RWPE2 (cell line): ENCODE measurements at regions not wholly inside any gene's neighbourhood (a gene's known extent, or its start where the extent isn't known, plus 50 kb on each side); places are given as distances from the start of the nearest gene placed in this dataset.

Experiments used
- ATAC-seq: fragments of 200-7000 bp; cut with Tn5 transposase; 3 replicates; pipeline ENCODE4 v1.9.1; 2021; ENCODE audit warnings: low read depth
- DNase-seq: peaks from one replicate; pipeline ENCODE4 v3.0.0-alpha.2; 2020; ENCODE audit warnings: low spot score
- H3K27ac ChIP-seq: fragments of 450-650 bp; 2 replicates; pipeline ENCODE4 v1.5.1; 2017; ENCODE audit warnings: mild to moderate bottlenecking; ENCODE audit not compliant: poor library complexity, severe bottlenecking
- H3K27me3 ChIP-seq: fragments of 250-450 bp; sonication (Bioruptor Pico); 2 replicates; pipeline ENCODE4 v1.5.1; 2021; ENCODE audit warnings: mild to moderate bottlenecking, moderate library complexity; ENCODE audit not compliant: insufficient read depth, poor library complexity, severe bottlenecking
- H3K36me3 ChIP-seq: fragments of 250-450 bp; sonication (Bioruptor Pico); 2 replicates; pipeline ENCODE4 v1.5.1; 2020; ENCODE audit warnings: low read depth, mild to moderate bottlenecking, moderate library complexity
- H3K4me1 ChIP-seq: fragments of 250-450 bp; sonication (Bioruptor Pico); 2 replicates; pipeline ENCODE4 v1.5.1; 2021; ENCODE audit warnings: mild to moderate bottlenecking, moderate library complexity; ENCODE audit not compliant: insufficient read depth, poor library complexity, severe bottlenecking
- H3K4me3 ChIP-seq: fragments of 250-450 bp; sonication (Bioruptor Pico); 2 replicates; pipeline ENCODE4 v1.5.1; 2021; ENCODE audit warnings: mild to moderate bottlenecking, moderate library complexity; ENCODE audit not compliant: severe bottlenecking
- H3K9me3 ChIP-seq: fragments of 250-450 bp; sonication (Bioruptor Pico); 2 replicates; pipeline ENCODE4 v1.5.1; 2021; ENCODE audit warnings: mild to moderate bottlenecking, moderate library complexity; ENCODE audit not compliant: severe bottlenecking
- TF ChIP-seq, protein P1 (sequence below): fragments of 450-650 bp; IDR thresholded peaks from one replicate; pipeline ENCODE4 v1.5.1; 2017; ENCODE audit warnings: mild to moderate bottlenecking, moderate library complexity; ENCODE audit not compliant: poor library complexity, severe bottlenecking

DNA sequence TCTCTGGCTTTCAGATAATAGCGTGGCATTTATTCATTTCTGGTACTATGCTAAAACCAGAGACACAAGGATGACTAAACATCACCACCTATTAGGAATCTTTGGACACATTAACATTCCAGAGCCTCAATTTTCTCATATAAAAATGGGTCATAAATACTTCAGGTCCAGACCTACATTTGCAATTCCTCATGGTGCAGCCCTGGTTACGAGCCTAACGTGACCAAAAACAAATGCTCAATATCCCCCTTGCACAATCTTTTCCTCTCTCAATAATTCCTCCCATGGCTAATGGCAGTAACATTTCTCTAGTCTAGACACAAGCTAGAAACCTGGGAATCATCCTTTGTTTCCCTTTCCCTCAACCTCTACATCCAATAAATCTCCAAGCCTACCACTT is 112.8 kb upstream of the NABP1 start:
- Histone ChIP-seq H3K36me3 (no peaks in the 10 kb centered on the region), H3K4me3 (no peak overlapping the region), H3K27me3 (no peaks in the 10 kb centered on the region), H3K4me1 (no peaks in the 10 kb centered on the region), H3K9me3 (no peaks in the 10 kb centered on the region), H3K27ac (no peak overlapping the region)
- ATAC-seq (no peak), DNase-seq (no peak)
- TF ChIP-seq, protein P1, sequence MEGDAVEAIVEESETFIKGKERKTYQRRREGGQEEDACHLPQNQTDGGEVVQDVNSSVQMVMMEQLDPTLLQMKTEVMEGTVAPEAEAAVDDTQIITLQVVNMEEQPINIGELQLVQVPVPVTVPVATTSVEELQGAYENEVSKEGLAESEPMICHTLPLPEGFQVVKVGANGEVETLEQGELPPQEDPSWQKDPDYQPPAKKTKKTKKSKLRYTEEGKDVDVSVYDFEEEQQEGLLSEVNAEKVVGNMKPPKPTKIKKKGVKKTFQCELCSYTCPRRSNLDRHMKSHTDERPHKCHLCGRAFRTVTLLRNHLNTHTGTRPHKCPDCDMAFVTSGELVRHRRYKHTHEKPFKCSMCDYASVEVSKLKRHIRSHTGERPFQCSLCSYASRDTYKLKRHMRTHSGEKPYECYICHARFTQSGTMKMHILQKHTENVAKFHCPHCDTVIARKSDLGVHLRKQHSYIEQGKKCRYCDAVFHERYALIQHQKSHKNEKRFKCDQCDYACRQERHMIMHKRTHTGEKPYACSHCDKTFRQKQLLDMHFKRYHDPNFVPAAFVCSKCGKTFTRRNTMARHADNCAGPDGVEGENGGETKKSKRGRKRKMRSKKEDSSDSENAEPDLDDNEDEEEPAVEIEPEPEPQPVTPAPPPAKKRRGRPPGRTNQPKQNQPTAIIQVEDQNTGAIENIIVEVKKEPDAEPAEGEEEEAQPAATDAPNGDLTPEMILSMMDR = no peak

DNA sequence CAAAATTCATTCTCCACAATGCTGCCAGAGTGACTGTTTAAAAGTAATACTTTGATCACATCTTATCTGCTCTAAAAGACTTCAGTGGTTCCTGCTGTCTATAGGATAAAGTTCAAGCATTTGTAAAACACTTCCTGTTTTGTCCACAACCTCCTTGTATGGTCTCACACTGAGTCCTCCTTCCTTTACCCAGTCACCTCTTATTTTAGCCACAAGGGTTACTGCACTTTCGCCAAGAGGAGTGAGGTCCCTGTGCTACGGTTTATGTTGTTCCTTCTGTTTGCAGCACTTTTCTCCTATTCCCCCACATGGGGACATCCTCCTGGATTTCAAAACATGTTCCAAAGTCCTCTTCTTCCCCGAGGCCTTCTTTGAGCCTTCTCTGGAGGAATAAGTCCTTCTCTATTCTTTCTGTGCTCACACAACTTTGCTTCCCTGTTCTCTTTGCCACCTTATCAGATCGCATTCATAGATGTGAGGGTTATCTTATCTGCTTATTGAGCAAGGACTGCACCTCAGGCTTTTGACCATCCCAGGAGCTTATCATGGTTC is 112.2 kb upstream of the NABP1 start:
- no peaks in the 10 kb centered on the region for H3K36me3 ChIP-seq
- H3K9me3 ChIP-seq = no peaks in the 10 kb centered on the region
- DNase-seq = no peak
- TF ChIP-seq, protein P1 = no peak
- H3K27me3 ChIP-seq = no peaks in the 10 kb centered on the region
- no peak overlapping the region for H3K4me3 ChIP-seq
- H3K27ac ChIP-seq = no peak overlapping the region
- ATAC-seq = no peak
- H3K4me1 ChIP-seq = no peaks in the 10 kb centered on the region

DNA sequence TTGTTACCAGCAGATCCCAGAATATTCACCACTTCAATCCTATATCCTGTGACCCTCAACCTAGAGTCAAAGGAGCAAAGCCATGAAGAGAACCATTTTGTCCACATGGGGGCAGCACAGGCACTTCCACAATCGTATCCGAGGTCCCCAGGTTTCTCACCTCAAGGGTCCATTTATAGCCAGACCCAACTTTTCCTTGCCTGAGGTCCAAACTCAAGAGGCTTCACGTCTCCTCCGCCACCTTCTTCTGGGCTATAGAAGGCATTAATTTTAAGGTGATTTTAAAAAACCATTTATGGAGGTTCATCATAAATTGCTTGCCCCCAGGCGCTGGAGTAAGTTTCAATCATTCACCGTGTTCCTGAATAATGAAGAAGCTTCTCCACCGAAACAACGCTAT is 111.6 kb upstream of the NABP1 start:
- H3K9me3 ChIP-seq = no peaks in the 10 kb centered on the region
- DNase-seq (no peak), ATAC-seq (peak; percentile 76)
- no peak overlapping the region for H3K4me3 ChIP-seq
- H3K4me1 ChIP-seq = peaks cover 6% of the 10 kb centered on the region
- H3K27me3 ChIP-seq = no peaks in the 10 kb centered on the region
- no peaks in the 10 kb centered on the region for H3K36me3 ChIP-seq
- TF ChIP-seq, protein P1 = peak; percentile 93
- H3K27ac ChIP-seq = no peak overlapping the region

DNA sequence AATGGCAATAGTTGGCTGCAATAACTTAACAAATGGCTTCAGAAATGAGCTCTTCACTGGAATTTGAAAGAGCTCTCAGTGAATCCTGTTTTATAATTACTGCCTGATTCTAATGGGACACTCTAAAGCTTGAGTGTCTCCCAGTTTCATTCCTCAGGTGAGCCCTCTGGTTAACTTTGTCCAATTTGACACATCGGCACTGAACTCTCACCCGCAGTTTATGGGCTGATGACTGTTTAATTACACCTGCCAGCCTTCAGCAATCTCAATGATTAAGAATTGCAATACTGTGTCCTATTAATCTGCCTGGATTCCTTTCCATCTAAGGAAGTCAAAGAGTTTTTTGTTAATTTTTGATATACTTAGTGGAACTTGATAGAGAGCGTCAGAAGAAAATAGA is 110.7 kb upstream of the NABP1 start:
- no peaks in the 10 kb centered on the region for H3K9me3 ChIP-seq
- peaks cover 13% of the 10 kb centered on the region for H3K4me1 ChIP-seq
- DNase-seq = no peak
- no peak for ATAC-seq
- no peaks in the 10 kb centered on the region for H3K27me3 ChIP-seq
- H3K36me3 ChIP-seq = no peaks in the 10 kb centered on the region
- H3K4me3 ChIP-seq = no peak overlapping the region
- TF ChIP-seq, protein P1 = no peak
- H3K27ac ChIP-seq = no peak overlapping the region

DNA sequence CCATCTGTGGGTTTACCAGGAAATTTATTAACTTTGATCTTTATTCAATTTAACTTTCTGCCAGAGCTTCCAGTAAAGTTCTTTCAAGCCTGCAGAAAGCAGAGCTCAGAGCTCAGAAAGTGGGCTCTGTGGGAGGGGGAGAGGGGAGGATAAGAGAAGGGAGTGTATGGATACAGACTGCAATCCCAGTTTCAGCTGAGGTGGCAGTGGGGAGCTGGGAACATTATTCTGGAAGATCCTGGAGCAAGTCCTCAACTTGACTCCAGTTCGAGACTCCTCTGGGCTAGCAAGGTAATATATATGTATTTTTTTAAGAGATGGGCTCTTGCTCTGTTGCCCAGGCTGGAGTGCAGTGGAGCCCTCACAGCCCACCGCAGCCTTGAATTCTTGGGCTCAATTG is 108.9 kb upstream of the NABP1 start:
- H3K4me3 ChIP-seq = no peak overlapping the region
- peak; percentile 30; the same call in 1 of the 3 replicates for ATAC-seq
- DNase-seq = no peak
- peaks cover 20% of the 10 kb centered on the region for H3K4me1 ChIP-seq
- no peaks in the 10 kb centered on the region for H3K9me3 ChIP-seq
- TF ChIP-seq, protein P1 = no peak
- no peaks in the 10 kb centered on the region for H3K36me3 ChIP-seq
- H3K27ac ChIP-seq = no peak overlapping the region
- no peaks in the 10 kb centered on the region for H3K27me3 ChIP-seq
